Left kidney (tissue), 1 donor: ENCODE measurements at regions not wholly inside any gene's neighbourhood (a gene's known extent, or its start where the extent isn't known, plus 50 kb on each side); places are given as distances from the start of the nearest gene placed in this dataset.
"Not testable (repeated sequence)": the region's sequence is repeated elsewhere in the genome, so short reads cannot be mapped to it uniquely, and the experiment has no call there.

ENCODE experiments used
- DNase-seq: peaks from one replicate; pipeline ENCODE4 v3.0.0-alpha.2; 2013

DNA sequence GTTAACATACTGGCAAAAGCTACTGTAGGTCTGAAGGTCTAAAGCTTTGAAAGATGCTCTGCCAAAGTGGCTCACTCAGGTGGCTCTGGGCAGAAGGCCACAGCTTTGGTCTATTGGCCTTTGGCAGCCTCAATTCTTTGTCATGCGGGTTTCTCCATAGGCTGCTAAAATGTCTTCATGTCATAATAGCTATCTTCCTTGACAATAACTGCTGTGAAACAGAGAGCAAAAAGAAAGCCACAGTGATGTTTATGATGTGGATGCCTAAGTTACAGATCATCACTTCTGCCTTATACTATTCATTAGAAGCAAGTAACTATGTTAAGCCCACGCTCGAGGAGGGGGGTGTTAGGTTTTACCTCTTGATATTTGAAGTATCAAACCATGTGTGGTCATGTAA lies 906.1 kb upstream of the CDH9 start:
- DNase-seq: no peak

DNA sequence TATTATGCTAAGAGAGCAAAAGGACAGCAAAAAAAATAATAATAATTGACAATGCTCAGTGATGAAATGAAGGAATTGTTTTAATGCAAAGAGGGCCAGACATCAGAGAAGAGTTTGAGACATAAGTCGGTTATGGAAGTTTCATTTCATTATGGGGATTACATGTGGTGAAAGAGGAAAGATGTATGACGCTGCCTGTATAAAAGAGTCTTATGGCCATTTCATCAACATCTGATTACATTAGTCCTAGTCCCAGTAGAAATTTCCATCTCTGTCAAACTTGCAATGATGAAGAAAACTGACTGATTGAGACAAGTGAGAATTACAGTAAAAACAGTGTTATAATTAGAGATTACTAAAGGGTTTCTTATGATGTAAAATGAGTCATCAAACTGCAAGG lies 900.6 kb upstream of the CDH9 start:
- DNase-seq: no peak

DNA sequence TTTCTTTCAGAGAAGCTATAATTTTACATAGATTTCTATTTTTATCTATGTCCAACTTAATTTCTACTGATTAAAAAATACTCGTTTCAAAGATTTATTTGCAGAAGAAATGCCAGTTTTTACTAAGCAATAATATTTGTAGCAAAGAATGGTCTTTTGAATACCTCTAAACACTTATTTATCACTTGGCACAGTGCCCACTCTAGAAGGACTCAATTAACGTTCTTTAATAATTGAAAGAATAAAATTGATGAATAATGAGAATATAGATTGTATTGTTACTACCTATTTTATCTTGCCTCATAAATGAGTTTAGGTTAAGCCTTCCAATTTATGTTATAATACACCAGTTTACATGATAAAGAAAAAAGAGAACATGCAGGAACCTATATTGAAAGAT lies 889.7 kb upstream of the CDH9 start:
- DNase-seq: no peak

DNA sequence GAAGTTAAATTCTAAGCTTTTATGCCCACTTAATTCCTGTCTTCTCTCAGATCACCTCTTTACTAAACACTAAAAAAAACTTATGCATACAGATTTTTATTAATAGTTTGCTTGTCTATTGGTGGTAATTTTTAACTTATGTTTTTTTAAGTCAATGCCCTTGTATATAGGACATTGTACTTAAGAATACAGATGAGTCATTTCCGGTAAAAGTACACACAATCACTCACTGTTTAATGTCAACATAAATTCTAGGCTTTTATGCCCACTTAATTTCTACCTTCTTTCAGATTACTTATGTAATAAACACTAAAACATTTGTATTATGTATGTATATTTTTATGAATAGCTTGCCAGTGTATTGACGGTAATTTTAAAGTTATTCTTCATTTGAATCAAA lies 872.8 kb upstream of the CDH9 start:
- no peak for DNase-seq

DNA sequence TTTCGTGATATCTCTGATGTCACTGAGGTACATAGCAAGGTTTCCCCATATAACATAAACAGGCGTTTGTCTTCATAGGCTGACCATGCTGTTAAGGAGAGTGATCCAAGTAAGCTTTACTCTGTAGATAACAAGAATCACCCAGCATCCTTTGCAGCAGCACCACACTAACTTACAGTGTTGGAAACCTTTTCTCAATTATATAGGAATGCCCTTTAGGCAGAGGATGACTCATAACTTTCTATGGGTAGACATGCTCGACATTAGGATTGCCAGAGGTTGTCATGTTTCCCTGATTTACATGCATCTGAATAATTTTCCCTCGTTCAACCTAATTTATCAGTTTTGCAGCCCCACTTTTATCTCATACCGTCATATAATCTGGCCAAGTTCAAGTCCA lies 870.0 kb upstream of the CDH9 start:
- no peak for DNase-seq

DNA sequence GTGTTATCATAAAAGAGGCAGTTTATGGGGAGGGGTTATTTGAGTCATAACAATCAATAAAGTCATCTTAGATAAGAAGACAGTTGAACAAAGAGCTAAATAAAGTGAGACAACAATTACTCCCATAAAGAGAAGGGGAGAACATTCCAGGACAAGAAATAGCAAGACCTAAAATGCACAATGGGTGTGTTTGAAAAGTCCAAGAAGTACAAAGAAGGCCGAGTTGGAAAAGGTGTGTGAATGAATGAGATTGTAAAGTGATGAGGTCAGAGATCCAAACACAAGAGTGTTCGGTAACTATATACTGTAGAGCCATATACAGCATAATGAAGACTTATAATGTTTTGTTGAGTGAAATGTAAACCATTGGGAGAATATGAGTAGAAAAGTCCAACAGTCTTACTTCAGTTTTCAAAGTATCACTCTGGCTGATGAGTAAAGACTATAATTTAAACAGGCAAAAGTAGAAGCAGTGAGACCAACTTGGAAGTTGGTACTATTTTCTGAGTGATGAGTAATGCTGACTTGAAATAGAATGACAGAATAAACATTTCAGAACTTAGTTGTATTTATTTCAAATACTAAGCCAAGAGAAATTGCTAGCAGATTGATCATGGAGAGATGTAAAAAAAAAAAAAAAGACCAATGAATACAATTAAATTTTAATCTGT lies 868.7 kb upstream of the CDH9 start:
- DNase-seq: no peak

DNA sequence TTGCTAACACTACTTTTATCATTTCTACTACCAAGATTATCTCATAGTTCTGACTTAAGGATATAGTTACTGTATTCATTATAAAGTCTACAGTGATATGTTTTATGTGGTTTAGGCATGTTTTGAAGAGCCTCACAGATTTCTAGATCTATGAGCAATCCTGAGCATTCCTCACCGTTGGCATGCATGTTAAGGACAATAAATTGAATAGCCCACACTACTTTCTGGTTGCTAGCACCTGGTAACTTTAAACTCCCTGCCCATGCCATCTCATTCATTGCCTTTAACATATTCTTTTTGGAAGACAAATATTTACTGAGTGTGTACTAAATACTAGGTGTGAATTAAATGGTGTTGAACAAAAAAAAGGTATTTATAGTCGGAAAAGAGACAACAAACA lies 868.1 kb upstream of the CDH9 start:
- no peak for DNase-seq

DNA sequence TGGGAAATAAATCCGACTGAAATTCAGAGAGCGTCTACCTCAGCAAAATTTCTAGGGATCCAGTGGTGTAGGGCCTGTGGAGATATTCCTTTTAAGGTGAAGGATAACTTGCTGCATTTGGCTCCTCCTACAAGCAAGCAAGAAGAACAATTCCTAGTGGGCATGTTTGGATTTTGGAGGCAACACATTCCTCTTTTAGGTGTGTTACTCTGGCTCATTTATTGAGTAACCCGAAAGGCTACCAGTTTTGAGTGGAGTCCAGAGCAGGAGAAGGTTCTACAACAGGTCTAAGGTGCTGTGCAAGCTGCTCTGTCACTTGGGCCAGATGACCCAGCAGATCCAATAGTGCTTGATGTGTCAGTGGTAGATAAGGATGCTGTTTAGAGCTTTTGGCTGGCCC lies 862.4 kb upstream of the CDH9 start:
- DNase-seq: no peak

DNA sequence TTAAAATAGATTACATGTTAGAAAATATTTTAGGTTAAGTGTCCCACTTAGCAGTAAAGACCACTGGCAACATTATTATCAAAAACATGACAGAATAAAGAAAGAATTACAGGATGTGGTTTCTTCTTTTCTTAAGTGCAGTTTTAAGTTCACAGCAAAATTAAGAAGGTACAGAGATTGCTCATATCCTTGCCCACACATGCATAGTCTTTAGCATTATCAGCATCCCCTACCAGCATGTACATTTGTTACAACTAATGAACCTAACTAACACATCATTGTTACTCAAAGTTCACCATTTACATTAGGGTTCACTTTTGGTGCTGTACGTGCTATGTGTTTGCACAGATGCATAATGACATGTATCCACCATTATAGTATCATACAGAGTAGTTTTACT lies 837.7 kb upstream of the CDH9 start:
- DNase-seq: no peak

DNA sequence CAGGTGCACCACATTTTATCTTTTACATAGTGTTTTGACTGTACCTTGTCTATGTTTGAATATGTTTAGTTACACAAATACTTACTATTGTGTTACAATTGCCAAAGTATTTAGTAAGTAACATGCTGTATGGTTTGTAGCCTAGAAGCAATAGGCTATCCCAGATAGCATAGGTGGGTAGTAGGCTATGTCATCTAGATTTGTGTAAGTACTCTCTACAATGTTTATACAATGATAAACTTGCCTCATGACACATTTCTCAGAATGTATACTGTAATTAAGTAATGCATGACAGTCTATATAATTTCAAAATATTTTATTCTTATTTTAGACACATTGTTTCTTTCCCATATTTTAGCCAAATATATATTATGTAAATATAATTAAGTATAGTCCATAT lies 836.8 kb upstream of the CDH9 start:
- no peak for DNase-seq

DNA sequence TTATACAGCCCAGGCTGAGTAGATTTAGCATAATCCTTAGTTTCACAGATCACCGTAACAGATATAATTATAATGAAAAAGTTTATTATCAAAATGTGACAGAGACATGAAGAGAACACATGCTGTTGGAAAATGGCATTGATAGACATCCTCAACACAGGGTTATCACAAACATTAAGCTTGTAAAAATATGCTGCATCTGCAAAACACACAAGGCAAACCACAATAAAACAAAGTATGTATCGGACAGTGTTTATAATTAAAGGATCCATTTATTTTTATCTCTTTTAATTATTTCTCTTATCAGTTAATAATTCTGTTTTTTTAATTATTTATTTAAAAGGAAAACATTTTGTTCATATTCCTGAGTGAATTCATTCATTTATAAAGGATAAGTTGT lies 829.9 kb upstream of the CDH9 start:
- no peak for DNase-seq

DNA sequence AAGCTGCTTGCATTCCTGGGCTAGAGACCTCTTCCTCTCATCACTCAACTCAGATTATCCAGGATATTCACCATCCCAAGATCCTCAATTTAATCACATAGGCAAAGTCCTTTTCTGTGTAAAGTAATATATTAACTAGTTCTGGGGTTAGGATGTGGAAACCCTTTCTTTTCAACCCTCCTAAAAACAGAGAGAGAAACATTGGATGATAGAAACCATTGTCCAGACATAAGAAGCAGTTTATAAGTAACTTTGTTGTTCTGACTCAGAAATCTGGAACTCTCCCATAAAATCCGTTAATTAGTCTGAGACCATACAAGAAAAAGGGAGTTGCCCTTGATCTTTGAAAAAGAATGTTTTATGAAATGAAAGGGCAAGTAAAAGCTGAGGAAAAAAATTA lies 817.1 kb upstream of the CDH9 start:
- DNase-seq: no peak

DNA sequence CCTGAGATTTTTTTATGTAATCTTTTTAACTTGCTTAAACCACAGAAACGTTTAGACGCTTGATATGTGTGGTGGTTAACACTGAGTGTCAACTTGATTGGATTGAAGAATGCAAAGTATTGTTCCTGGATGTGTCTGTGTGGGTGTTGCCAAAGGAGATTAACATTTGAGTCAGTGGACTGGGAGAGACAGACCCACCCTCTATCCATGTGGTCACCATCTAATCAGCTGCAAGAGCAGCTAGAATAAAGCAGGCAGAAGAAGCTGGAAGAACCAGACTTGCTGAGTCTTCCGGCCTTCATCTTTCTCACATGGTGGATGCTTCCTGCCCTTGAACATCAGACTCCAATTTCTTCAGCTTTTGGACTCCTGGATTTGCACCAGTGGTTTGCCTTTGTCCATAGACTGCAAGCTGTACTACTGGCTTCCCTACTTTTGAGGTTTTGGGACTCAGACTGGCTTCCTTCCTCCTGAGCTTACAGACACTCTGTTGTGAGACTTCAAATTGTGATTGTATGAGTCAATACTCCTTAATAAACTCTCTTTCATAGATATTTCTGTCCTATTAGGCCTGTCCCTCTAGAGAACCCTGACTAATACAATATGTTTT lies 816.0 kb upstream of the CDH9 start:
- no peak for DNase-seq

DNA sequence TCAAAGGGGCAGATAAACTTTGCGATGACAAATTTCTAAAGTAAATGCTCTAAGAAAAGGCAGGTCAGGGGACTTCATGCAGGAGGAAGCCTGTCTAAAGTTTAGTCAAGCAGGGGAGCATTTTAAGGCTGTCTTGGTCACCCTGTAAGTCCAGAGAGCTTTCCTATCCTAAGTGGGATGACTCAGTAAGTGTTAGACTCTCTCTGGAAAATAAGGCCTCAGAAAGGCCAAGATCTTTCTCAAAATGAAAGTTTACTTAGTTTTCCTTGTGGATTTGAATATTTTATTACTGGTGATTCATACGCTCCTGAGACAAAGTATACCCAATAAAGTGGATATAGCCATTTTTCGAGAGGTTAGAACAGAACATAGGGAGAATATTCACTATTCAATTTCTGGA lies 806.9 kb upstream of the CDH9 start:
- no peak for DNase-seq

DNA sequence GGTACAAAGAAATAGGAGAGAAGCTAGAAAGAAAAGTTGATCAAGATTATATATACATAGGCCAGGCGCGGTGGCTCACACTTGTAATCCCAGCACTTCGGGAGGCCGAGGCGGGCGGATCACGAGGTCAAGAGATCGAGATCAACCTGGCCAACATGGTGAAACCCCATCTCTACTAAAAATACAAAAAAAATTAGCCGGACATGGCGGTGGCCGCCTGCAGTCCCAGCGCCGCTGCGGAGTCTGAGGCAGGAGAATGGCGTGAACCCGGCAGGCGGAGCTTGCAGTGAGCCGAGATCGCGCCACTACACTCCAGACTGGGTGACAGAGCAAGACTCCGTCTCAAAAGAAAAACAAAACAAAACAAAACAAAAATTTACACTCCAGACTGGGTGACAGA lies 798.3 kb upstream of the CDH9 start:
- not testable (repeated sequence) for DNase-seq

DNA sequence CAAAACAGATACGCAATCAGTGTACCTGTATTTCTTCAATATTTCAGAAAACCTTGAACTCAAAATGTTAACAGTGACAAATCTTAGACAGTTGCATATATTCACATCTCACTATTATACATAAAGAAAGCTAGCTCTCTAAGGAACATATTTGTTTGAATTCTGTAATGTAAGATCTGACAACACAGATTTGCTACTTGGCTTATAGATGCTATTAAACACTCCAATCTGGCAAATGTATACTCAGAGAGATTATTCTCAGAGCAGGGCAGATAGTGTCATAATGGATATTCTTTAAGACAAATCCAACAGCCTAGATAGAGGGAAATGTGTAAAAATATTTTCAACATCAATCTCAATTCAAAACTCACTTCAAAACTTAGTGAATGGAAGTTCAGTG lies 794.5 kb upstream of the CDH9 start:
- DNase-seq: no peak

DNA sequence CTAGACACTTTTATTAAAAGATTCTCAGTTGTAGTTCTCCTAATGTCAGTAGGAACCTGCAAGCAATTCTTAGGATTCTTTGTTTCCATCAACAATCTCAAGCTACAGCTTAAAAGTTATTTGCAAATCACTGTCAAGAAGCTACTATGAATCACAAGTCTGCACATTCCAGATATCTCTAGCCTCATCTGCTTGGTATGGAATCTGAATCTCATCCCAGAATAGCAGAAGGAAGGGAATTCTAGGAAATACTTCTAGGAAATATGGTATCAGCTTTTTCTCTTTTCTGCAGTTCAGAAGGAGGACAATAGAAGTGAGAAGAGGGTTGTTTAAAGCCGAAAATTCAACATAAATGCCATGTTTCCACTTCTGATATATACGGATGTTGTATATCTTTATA lies 792.2 kb upstream of the CDH9 start:
- DNase-seq: no peak

DNA sequence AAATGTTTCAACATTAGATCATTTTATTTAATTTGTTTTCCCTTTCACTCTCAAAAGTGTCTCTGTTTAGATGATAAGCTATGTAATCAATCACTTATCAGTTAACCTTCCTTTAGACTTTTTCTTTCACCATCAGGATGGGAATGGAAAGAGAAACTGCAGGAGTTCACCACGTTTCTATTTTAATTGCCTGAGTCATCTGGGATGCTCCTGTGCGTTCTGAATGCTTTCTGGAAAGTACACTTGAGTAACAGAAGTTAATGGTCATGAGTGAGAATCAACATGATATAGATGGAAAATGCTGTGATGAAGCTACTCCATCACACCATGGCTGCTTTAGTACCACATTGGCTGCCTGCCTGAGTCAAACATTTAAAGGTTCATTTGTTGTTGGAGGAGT lies 783.3 kb upstream of the CDH9 start:
- DNase-seq: no peak

DNA sequence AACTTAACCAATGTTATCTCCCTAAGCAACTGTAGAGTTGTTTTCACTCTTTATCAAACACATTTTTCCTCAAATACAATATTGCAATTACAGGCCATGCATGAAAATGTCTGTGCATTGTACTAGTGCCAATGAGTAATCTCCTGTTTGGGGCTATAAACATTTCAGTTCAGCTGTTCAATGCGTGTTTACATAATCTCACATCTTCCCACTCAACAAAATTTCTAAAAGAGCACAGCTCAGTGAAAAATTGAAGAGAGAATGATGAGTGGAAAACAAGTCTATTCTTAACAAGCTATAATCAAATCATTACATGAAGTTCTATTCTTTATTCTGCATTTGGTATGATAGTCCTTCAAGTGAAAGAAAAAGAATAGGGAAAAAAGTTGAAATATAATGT lies 780.5 kb upstream of the CDH9 start:
- DNase-seq: no peak

DNA sequence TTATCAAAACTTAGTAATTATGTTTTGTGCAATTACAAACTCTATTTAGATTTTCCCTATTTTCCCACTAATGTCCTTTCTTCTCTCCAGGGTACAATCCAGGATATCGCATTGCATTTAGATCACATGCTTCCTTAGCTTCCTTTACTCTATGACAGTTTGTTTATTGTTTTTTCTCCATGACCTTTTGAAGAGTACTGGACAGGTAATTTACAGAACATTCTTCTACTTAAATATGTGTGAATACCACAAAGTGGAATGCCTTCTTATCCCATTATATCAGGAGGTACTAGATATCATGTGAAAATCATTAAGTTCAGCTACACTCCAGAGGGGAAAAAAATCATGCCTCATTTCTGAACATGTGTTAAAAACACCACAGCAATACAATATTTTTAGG lies 776.6 kb upstream of the CDH9 start:
- no peak for DNase-seq

DNA sequence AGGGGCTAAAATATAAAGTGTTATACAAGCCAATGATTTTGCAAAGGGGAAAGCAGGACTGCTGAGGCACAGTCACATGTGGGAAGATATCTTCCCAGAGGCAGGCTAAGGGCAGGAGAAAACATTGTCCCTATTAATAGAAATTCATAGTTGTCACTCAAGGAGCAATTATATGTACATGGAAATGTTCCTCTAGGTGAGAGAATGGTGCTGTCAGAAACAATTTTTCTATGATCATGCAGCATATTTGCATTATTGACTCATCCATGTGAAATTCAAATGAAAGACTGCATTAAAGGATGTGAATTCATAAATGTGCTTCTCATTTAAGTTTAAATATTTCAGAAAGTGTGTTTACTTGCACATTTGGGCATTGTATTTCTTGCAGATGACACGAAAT lies 775.9 kb upstream of the CDH9 start:
- no peak for DNase-seq

DNA sequence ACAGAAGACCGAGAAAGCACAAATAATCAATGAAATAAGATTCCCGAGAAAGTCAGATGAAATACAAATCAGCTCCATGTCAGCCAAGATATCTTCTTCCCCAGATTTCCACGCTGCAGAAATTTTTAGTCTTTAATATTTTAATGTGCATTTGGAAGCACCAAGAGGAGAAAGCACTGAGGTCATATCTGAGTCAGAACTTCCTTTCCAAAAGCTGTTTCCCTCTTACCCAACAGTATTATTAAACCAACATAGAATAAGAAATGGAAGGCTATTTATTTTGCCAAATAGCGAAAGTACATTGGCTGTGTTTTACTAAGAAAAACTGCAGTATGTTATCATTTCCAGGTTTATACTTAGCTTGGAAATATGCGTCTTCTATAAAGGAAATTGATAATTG lies 772.1 kb upstream of the CDH9 start:
- no peak for DNase-seq

DNA sequence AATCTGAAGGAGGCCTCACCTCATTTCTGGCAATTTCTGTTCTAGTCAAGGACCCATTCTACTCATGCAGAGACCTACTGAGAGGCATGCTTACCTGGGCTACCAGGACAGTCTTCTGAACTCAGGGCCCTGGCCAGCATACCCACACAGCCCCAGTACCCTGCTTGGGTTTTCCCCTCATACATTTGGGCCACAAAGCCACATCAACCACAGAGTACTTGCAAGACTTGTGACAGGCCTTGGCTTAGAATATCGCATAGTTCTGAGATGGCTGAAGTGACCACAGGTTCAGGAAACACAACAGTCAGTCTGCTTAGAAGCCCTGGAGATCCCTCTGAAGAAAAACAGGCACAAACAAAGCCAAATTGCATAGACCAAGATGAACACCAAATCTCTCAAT lies 758.8 kb upstream of the CDH9 start:
- DNase-seq: no peak

DNA sequence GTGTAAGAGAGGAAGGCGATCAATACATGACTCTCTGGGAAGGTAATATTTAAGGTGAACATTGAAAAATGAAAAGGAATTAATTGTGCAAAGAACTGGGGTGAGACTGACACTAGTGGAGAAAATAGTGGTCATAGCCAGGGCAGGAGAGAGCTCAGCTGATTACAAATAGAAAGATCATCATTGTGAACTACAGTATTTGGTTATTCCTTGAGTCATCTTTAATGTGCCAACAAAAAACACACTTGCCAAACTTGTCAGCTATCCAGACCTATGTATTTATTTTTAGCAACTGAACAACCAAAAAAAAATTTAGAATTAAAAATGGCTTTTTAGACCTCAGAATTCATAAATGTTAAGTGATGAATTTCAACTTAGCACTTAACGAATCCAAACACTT lies 749.8 kb upstream of the CDH9 start:
- no peak for DNase-seq

DNA sequence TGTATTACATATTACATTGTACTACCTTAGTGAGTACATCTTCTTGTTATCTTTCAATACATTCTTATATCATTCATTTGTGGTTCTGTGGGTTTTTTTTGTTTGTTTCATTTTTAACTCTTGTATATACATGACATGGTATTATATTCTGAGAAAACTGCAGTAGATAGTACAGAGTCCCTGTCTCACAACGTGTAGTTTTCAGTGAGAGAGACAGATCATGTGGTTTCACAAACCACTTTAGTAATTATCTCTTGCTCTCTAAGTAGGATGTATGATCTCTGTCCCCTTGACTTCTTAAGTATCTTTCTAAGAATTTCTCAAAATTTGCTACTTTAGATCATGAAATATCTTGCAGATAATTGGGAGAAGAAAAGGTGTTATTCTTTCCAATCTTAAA lies 745.9 kb upstream of the CDH9 start:
- no peak for DNase-seq
